Retinal pigment epithelial cell (primary cell): ENCODE measurements at regions not wholly inside any gene's neighbourhood (a gene's known extent, or its start where the extent isn't known, plus 50 kb on each side); places are given as distances from the start of the nearest gene placed in this dataset.
"Not testable (repeated sequence)": the region's sequence is repeated elsewhere in the genome, so short reads cannot be mapped to it uniquely, and the experiment has no call there.

Source experiments
- DNase-seq: peaks from one replicate; pipeline ENCODE4 v3.0.0-alpha.2; 2010; ENCODE audit warnings: low read depth
- H3K4me3 ChIP-seq: 2 replicates; pipeline ENCODE4 v1.5.1; 2011; ENCODE audit warnings: mild to moderate bottlenecking, low read length, control low read depth, moderate library complexity
- CTCF ChIP-seq: conservative IDR thresholded peaks from 2 replicates; pipeline ENCODE4 v1.5.1; 2011; ENCODE audit warnings: low read depth, low read length, control low read depth, inconsistent platforms

- H3K4me3 ChIP-seq = no peak overlapping the region
- no peak for DNase-seq
- no peak for TF ChIP-seq CTCF
These were observed 692.4 kb downstream of the MTRR start for GRCh38 chr5:8561224-8561840.

GRCh38 chr5:8561854-8562253 is 692.9 kb downstream of the MTRR start:
- no peak for DNase-seq
- no peak for TF ChIP-seq CTCF

GRCh38 chr5:8563540-8563939 is 694.6 kb downstream of the MTRR start:
- not testable (repeated sequence) for DNase-seq, H3K4me3 ChIP-seq

More at GRCh38 chr5:8561854-8562253, 692.9 kb downstream of the MTRR start:
- H3K4me3 ChIP-seq = no peak overlapping the region

- H3K4me3 ChIP-seq = no peak overlapping the region
- TF ChIP-seq CTCF = no peak
- DNase-seq = no peak
These were observed 699.9 kb downstream of the MTRR start for GRCh38 chr5:8568858-8569257.

GRCh38 chr5:8570528-8570927 is 701.6 kb downstream of the MTRR start:
- DNase-seq = no peak

GRCh38 chr5:8576178-8576577 is 707.2 kb downstream of the MTRR start:
- no peak overlapping the region for H3K4me3 ChIP-seq
- no peak for TF ChIP-seq CTCF
- DNase-seq = no peak

More at GRCh38 chr5:8570528-8570927, 701.6 kb downstream of the MTRR start:
- H3K4me3 ChIP-seq = no peak overlapping the region
- no peak for TF ChIP-seq CTCF

- no peak for DNase-seq
- no peak overlapping the region for H3K4me3 ChIP-seq
- TF ChIP-seq CTCF = no peak
These were observed 708.8 kb downstream of the MTRR start for GRCh38 chr5:8577792-8578191.
